HG03025 (cell line): ENCODE measurements at regions not wholly inside any gene's neighbourhood (a gene's known extent, or its start where the extent isn't known, plus 50 kb on each side); places are given as distances from the start of the nearest gene placed in this dataset.

ENCODE experiments used
- ATAC-seq: cut with Tn5 transposase; IDR thresholded peaks from one replicate; pipeline ENCODE4 v1.9.1; 2021; ENCODE audit warnings: mild to moderate bottlenecking, moderate library complexity; ENCODE audit not compliant: unreplicated experiment, low FRiP score

- no peak for ATAC-seq
Measured at GRCh38 chr4:173794662-173795061, 264.6 kb upstream of the HAND2 start.

GRCh38 chr4:173793937-173794510 is 264.0 kb upstream of the HAND2 start:
- no peak for ATAC-seq

- no peak for ATAC-seq
Measured at GRCh38 chr4:173782660-173783059, 252.6 kb upstream of the HAND2 start.

- no peak for ATAC-seq
Measured at GRCh38 chr4:173777921-173778320, 247.9 kb upstream of the HAND2 start.

DNA sequence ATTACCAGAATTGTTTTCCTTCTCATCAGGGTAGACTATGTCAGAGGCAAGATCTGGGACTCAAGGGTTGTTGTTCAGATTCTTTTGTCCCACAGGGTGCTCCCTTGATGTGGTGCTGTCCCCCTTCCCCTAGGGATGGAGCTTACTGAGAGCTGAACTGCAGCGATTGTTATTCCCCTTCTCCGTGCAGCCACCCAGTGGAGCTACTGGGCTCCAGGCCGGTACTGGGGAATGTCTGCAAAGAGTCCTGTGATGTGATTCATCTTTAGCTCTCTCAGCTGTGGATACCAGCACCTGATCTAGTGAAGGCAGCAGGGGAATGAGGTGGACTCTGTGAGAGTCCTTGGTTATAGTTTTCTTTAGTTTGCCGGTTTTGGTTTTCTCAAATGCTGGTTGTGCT is 247.4 kb upstream of the HAND2 start:
- ATAC-seq: no peak

GRCh38 chr4:173769568-173769967 is 239.5 kb upstream of the HAND2 start:
- ATAC-seq: no peak

DNA sequence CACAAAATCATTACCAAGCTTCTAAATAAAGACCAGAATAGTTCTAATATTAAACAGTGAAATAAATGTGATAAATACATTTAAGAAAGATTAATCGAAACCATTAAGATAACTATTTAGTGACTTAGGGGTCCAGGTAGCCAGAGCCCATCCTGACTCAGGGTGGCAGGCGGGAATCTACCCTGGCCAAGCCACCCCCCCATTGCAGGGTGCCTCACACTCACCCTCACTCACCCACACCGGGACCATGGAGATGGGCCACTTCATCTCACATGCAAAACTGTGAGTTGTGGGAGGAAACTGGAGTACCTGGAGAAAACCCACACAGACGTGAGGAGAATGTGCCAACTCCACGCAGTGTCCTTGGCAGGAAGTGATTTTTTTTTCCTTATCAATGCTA is 237.6 kb upstream of the HAND2 start:
- no peak for ATAC-seq

- ATAC-seq: no peak
Measured at GRCh38 chr4:173766171-173766600, 236.2 kb upstream of the HAND2 start.

GRCh38 chr4:173765751-173766150 is 235.7 kb upstream of the HAND2 start:
- no peak for ATAC-seq

DNA sequence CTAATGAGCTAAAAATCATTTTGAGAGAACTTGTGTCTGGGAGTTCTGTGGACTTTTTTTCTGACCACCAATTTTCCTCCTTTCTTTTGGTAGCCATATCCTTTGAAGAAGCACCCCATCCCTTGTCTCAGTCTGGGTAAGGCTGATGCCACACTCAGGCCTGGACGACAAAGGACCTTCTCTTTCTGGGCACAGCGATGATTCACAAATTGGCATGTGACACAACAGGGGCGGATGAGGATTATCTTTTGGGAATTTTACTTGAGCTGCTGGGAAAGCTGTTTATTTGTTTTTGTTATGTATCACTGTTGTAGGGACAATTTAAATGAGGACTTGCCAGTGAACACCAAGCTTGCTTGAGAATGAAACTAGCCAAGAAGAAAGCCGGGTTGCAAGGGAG is 233.4 kb upstream of the HAND2 start:
- no peak for ATAC-seq

GRCh38 chr4:173761938-173762337 is 231.9 kb upstream of the HAND2 start:
- no peak for ATAC-seq

DNA sequence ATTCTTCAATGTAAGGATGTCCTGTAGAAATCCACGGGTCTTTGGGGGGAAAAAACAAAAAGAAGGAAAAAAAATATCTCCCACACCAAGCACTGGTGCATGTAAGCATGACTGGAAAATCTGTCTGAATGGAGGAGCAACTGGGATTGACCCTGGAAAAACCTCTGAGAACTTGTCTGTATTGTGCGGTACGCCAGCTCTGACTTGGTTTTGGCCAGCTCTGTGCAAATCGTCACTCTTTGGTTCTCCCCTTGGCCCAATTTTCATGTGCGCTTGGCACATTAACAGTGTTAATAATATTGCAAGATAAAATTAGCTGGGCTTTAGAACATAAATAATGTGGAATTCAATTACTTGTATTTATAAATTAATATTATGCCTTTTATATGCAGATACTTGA is 231.2 kb upstream of the HAND2 start:
- ATAC-seq: no peak

DNA sequence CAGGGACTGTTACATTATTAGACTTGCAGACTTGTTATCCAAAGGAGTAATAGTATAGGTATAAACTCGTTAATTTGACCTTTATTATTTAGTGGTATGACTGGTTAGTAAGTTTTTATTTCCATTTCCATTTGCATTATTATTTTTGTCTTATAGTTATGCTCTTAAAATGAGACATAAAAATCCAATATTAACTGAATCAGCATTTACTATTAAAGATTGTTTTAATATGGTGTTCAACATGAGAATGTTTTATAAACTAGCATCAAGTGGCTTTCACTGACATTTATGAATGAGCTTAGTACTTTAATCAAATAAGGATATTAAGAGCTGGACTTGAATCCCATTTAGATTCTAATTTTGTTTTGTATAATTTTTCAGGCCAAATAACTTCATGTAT is 228.1 kb upstream of the HAND2 start:
- no peak for ATAC-seq

- ATAC-seq: no peak
Measured at GRCh38 chr4:173753408-173753807, 223.4 kb upstream of the HAND2 start.

DNA sequence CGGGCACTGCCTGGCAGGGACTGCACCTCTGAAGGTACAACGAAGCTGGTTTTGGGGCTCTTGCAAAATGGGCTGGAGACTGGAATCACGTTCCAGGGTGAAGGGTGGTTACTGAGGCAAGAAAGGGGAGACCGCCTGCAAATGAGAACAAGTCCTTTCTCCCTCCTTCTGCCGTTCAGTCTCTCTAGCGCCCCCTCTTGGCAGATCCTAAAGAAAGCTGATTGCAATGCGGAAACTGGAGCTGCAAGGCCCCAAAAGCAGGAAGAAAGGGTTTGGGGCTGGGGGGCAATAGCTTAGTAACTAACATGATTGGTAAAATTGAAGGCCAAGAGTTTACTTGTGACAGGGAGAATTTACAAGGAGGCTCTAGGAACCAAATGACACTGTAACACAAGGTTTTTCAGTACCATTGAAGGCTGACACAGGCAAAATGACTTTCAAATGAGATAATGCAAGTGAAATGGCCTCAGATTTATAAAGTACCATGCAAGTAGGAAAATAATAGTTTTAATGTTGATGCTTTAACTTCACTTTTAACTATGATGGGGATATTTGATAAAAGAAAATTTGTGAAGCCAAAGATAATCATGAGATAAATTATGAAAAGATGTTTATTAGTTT is 222.7 kb upstream of the HAND2 start:
- no peak for ATAC-seq

- ATAC-seq: no peak
Measured at GRCh38 chr4:173748353-173748752, 218.3 kb upstream of the HAND2 start.

- no peak for ATAC-seq
Measured at GRCh38 chr4:173747537-173748257, 217.7 kb upstream of the HAND2 start.

DNA sequence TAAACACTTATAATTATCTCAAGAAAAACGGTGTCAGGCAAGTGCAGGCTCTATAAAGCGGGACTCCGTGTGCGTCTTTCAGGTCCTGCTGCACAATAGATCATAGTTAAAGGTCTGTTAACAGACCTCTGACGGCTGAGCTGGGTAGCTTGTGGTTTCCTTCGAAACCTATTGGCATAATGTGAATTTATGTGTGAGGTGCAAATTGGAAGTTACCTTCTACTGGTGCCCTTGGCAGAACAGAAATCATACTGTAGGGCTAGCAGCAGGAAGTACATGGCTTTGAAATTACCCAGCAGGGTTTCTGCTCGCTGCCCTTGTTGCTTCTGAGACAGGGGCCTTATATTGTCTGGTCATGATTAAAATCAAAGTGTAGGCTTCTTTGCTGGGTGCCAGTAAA is 216.4 kb upstream of the HAND2 start:
- ATAC-seq: no peak

DNA sequence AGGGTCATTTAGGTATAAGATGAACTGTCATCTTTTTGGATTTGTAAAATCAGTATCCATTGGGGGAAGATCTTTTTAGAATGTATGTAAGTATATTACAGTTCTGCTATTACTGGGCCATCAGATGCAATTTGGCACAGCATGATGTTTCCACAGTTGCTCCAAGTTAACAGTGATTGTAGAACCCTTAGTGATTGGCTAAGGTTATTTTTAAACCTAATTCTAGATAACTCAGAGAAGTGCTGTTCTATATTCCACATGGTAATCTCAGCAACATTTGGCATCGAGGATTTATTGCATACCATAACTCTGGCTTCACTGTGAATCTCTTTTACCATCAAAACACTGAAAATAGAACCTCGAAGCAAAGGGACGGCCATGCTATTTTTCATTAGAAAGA is 215.7 kb upstream of the HAND2 start:
- no peak for ATAC-seq

GRCh38 chr4:173736840-173737239 is 206.8 kb upstream of the HAND2 start:
- no peak for ATAC-seq

- ATAC-seq: no peak
Measured at GRCh38 chr4:173735585-173735984, 205.6 kb upstream of the HAND2 start.

- no peak for ATAC-seq
Measured at GRCh38 chr4:173735049-173735448, 205.0 kb upstream of the HAND2 start.
